Urothelium cell line (cell line): ENCODE measurements at regions not wholly inside any gene's neighbourhood (a gene's known extent, or its start where the extent isn't known, plus 50 kb on each side); places are given as distances from the start of the nearest gene placed in this dataset.

Experiments
- DNase-seq: peaks from one replicate; pipeline ENCODE4 v3.0.0; 2011; ENCODE audit warnings: low spot score, mixed read lengths
- FAIRE-seq: peaks from 2 replicates; lab custom pipeline; 2011; peaks lifted over from hg19 to GRCh38; lab: Jason Lieb, UNC

GRCh38 chr3:77945320-77945719, 905.4 kb downstream of the ROBO2 start:
- FAIRE-seq (no peak), DNase-seq (no peak)

GRCh38 chr3:77947671-77948070, 907.8 kb downstream of the ROBO2 start:
- DNase-seq = no peak
- FAIRE-seq = no peak

GRCh38 chr3:77967621-77968020, 927.7 kb downstream of the ROBO2 start:
- no peak for FAIRE-seq
- no peak for DNase-seq

- no peak for FAIRE-seq
- DNase-seq = no peak
These were observed 936.2 kb downstream of the ROBO2 start for GRCh38 chr3:77976079-77976478.

- FAIRE-seq = no peak
- DNase-seq = no peak
These were observed 963.2 kb downstream of the ROBO2 start for GRCh38 chr3:78003090-78003489.

GRCh38 chr3:78004571-78004970, 964.7 kb downstream of the ROBO2 start:
- FAIRE-seq = no peak
- no peak for DNase-seq

GRCh38 chr3:78013653-78014052, 973.8 kb downstream of the ROBO2 start:
- no peak for DNase-seq
- no peak for FAIRE-seq

- no peak for FAIRE-seq
- no peak for DNase-seq
These were observed 976.0 kb downstream of the ROBO2 start for GRCh38 chr3:78015856-78016255.

GRCh38 chr3:78021710-78022109, 981.8 kb downstream of the ROBO2 start:
- FAIRE-seq = no peak

GRCh38 chr3:78022232-78022631, 982.3 kb downstream of the ROBO2 start:
- no peak for FAIRE-seq

More at GRCh38 chr3:78021710-78022109, 981.8 kb downstream of the ROBO2 start:
- no peak for DNase-seq

GRCh38 chr3:78023257-78023656, 983.4 kb downstream of the ROBO2 start:
- FAIRE-seq (no peak), DNase-seq (no peak)

More at GRCh38 chr3:78022232-78022631, 982.3 kb downstream of the ROBO2 start:
- DNase-seq = no peak

- no peak for DNase-seq
- no peak for FAIRE-seq
These were observed 986.0 kb downstream of the ROBO2 start for GRCh38 chr3:78025916-78026315.

- DNase-seq (no peak), FAIRE-seq (no peak)
These were observed 986.5 kb downstream of the ROBO2 start for GRCh38 chr3:78026318-78026828.

GRCh38 chr3:78029775-78030174, 989.9 kb downstream of the ROBO2 start:
- no peak for DNase-seq
- no peak for FAIRE-seq

GRCh38 chr3:78035131-78035641, 995.3 kb downstream of the ROBO2 start:
- FAIRE-seq (no peak), DNase-seq (no peak)

- DNase-seq = peak; percentile 29
- no peak for FAIRE-seq
These were observed 1001.6 kb downstream of the ROBO2 start for GRCh38 chr3:78041486-78041885.

GRCh38 chr3:78046566-78046965, 1006.7 kb downstream of the ROBO2 start:
- DNase-seq = no peak
- no peak for FAIRE-seq

- no peak for FAIRE-seq
- peak; percentile 7 for DNase-seq
These were observed 1008.8 kb downstream of the ROBO2 start for GRCh38 chr3:78048698-78049097.

GRCh38 chr3:78049521-78049920, 1009.6 kb downstream of the ROBO2 start:
- no peak for DNase-seq
- FAIRE-seq = no peak

GRCh38 chr3:78050276-78051065, 1010.6 kb downstream of the ROBO2 start:
- DNase-seq = no peak
- FAIRE-seq = no peak

GRCh38 chr3:78052746-78053145, 1012.8 kb downstream of the ROBO2 start:
- FAIRE-seq = no peak
- no peak for DNase-seq

GRCh38 chr3:78066287-78066686, 1026.4 kb downstream of the ROBO2 start:
- DNase-seq (no peak), FAIRE-seq (no peak)
